ENCODE measurements at regions not wholly inside any gene's neighbourhood (a gene's known extent, or its start where the extent isn't known, plus 50 kb on each side); places are given as distances from the start of the nearest gene placed in this dataset.

GRCh38 chr2:57804971-57805370, 241.6 kb upstream of the VRK2 start:
- WGBS, 4 donors = 82 to 95% (median 87%) methylated on average over 2 of the region's 2 CpGs
- no peak for DNase-seq
- Histone ChIP-seq H3K9me3 (replicated peaks in 1 of 3) (peaks cover 0 to under 1% (median 0%) of the 10 kb centered on the region in 3 donors), H3K4me3 (no peak overlapping the region), H3K27ac (no peak overlapping the region), H3K27me3 (no peaks in the 10 kb centered on the region), H3K4me1 (replicated peaks in 1 of 2) (no peaks in the 10 kb centered on the region), H3K36me3 (replicated peaks in 1 of 2) (no peaks in the 10 kb centered on the region)
- TF ChIP-seq, protein P1, sequence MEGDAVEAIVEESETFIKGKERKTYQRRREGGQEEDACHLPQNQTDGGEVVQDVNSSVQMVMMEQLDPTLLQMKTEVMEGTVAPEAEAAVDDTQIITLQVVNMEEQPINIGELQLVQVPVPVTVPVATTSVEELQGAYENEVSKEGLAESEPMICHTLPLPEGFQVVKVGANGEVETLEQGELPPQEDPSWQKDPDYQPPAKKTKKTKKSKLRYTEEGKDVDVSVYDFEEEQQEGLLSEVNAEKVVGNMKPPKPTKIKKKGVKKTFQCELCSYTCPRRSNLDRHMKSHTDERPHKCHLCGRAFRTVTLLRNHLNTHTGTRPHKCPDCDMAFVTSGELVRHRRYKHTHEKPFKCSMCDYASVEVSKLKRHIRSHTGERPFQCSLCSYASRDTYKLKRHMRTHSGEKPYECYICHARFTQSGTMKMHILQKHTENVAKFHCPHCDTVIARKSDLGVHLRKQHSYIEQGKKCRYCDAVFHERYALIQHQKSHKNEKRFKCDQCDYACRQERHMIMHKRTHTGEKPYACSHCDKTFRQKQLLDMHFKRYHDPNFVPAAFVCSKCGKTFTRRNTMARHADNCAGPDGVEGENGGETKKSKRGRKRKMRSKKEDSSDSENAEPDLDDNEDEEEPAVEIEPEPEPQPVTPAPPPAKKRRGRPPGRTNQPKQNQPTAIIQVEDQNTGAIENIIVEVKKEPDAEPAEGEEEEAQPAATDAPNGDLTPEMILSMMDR (IDR thresholded peaks at IDR 0.05) = no peak
- no peak for TF ChIP-seq POLR2A (IDR thresholded peaks at IDR 0.05)
- intact Hi-C loops (cut with DNase I) = no loop called here

- WGBS, 4 donors = 81 to 93% (median 89%) methylated on average over 1 of the region's 1 CpG
- intact Hi-C loops (cut with DNase I) = no loop called here
- Histone ChIP-seq H3K27me3 (no peaks in the 10 kb centered on the region), H3K36me3 (replicated peaks in 1 of 2) (no peaks in the 10 kb centered on the region), H3K4me1 (replicated peaks in 1 of 2) (no peaks in the 10 kb centered on the region), H3K4me3 (no peak overlapping the region), H3K9me3 (replicated peaks in 1 of 3) (peaks cover 0 to 10% (median 0%) of the 10 kb centered on the region in 3 donors), H3K27ac (no peak overlapping the region)
- TF ChIP-seq, protein P1 (IDR thresholded peaks at IDR 0.05) = no peak
- TF ChIP-seq POLR2A (IDR thresholded peaks at IDR 0.05) = no peak
- no peak for DNase-seq
Observed at GRCh38 chr2:57806449-57806968, 240.1 kb upstream of the VRK2 start.

DNA sequence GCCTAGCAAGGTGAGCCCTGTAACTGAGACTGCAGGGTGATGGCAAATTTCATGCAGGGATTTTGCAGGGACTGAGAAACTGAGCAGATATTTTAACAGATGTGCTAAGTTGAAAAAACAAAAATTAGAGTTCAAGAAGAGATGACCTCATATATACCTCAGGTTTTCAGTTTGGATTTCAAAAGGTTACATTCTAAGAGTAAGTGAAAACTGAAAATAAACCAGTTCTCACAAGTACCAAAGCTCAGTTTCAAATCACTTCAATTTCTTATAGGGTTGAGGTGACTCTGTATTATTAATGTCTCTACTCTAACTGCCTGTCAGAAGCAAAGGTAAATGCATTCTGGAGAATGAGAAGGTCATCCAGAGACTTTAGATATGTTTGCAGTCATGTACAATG, 237.4 kb upstream of the VRK2 start:
- Histone ChIP-seq H3K9me3 (replicated peaks in 1 of 3) (peaks cover 0 to 10% (median 0%) of the 10 kb centered on the region in 3 donors), H3K4me3 (no peak overlapping the region), H3K4me1 (replicated peaks in 1 of 2) (no peaks in the 10 kb centered on the region), H3K36me3 (replicated peaks in 1 of 2) (no peaks in the 10 kb centered on the region), H3K27me3 (no peaks in the 10 kb centered on the region), H3K27ac (no peak overlapping the region)
- no peak for DNase-seq
- intact Hi-C loops (cut with DNase I) = no loop called here
- TF ChIP-seq, protein P1 (IDR thresholded peaks at IDR 0.05) = no peak
- TF ChIP-seq POLR2A (IDR thresholded peaks at IDR 0.05) = no peak

GRCh38 chr2:57821088-57821487, 225.5 kb upstream of the VRK2 start:
- TF ChIP-seq, protein P1 (IDR thresholded peaks at IDR 0.05) = no peak
- no peak for TF ChIP-seq POLR2A (IDR thresholded peaks at IDR 0.05)
- no peak for DNase-seq
- H3K27me3 ChIP-seq = no peaks in the 10 kb centered on the region
- intact Hi-C loops (cut with DNase I) = no loop called here
- H3K27ac ChIP-seq = no peak overlapping the region
- H3K4me1 ChIP-seq (replicated peaks in 1 of 2) = no peaks in the 10 kb centered on the region
- WGBS, 4 donors = 74 to 88% (median 83%) methylated on average over 1 of the region's 1 CpG
- H3K9me3 ChIP-seq (replicated peaks in 1 of 3) = peaks cover 0 to 6% (median 0%) of the 10 kb centered on the region in 3 donors
- no peak overlapping the region for H3K4me3 ChIP-seq
- no peaks in the 10 kb centered on the region for H3K36me3 ChIP-seq (replicated peaks in 1 of 2)
